HK-2 (cell line): ENCODE measurements at regions not wholly inside any gene's neighbourhood (a gene's known extent, or its start where the extent isn't known, plus 50 kb on each side); places are given as distances from the start of the nearest gene placed in this dataset.
"Not testable (repeated sequence)": the region's sequence is repeated elsewhere in the genome, so short reads cannot be mapped to it uniquely, and the experiment has no call there.

Experiments used
- DNase-seq: peaks from one replicate; pipeline ENCODE4 v3.0.0-alpha.2; 2018; ENCODE audit not compliant: unreplicated experiment

GRCh38 chr5:130724658-130725057, 440.4 kb downstream of the HINT1 start:
- no peak for DNase-seq

DNA sequence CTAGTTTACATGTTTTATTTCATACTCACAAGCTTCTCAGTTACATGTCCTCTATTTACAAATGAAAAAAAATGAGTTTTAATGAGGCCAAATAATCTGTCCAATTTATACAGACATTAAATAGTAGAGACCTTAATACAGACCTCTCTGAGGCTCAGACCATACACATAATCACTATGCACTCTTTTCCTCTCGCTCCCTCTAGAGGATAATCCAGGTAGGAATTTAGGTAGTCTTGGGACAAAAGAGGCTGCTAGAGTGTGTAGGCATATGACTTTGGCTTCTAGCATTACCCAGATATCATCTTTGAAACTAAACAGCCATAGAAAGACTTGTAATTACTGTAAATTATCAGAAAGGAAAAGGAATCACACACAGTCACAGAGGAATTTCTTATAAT, 444.7 kb downstream of the HINT1 start:
- no peak for DNase-seq

DNA sequence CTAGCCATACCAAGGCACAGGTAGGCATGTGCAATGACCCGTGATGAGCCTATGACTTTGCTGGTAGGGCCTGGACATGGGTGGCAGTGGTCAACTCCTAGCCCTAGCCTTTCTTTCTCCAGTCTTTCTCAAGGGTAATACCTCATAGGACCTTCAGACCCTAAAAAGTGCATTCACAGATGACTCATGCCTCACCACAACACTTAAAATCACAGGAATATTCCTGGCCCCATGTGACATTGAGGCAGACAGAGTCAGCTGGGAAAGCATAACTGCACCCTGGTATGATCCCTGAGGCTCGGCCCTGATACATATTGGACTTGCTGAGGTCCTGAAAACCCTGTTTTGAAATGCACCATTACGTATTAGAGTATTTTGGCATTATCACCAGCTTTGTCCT, 449.5 kb downstream of the HINT1 start:
- no peak for DNase-seq

DNA sequence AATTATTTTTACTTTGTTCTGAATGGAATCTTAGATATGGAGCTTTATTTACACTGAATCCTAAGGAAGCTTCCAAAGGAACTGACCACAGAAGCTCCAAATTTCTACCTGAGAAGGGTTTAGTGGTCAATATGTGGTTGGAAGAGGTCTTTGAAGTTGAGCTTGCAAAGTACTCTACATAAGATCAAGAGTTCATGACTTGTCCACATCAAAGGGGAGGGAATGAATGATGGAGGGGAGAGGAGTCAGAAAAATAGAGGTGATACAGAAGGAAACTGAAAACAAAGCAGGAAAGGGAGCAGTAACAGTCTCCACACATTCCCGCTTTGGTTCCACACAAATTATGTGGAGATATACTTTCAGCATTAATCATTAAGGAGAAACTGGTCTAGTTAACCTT, 450.9 kb downstream of the HINT1 start:
- DNase-seq = no peak

GRCh38 chr5:130712324-130712723, 452.7 kb downstream of the HINT1 start:
- no peak for DNase-seq

DNA sequence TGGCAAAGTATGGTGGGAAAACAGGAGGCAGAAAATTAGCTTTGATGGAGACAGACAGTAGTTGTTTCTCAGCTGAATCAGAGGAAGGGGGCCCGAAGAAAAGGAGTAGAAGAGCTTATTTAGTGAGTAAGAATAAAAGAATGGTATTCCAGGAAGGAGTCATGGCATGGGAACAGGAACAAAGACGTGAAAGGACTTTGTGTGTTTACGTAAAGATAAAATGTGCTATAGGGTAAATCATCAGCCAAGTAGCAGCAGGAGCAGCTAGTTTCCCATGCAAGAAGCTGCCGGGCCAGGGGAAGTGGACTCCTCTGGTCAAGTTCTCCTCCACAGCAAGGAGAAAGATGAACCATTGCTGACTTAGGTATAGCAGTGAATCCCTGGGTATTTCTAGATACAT, 454.5 kb downstream of the HINT1 start:
- DNase-seq = no peak

- no peak for DNase-seq
Measured at GRCh38 chr5:130708754-130709153, 456.3 kb downstream of the HINT1 start.

DNA sequence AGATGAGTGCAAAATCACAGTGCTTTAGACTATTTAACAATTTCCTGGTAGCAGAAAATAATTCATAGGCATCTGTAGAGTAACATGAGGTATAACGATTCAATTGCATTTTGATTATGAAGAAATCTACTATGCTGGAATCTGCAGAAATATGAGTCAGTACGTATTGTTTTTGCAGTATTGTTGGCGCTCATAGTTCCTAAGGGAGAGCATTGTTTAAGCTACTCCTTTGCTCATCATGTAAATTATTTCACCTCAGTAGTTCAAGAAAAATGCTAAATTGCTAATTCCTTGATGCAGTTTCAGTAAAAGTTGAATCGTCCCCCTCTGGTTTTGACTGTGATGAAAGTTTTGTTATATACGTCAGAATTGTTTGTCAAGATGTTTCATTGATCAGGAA, 458.4 kb downstream of the HINT1 start:
- DNase-seq = no peak

DNA sequence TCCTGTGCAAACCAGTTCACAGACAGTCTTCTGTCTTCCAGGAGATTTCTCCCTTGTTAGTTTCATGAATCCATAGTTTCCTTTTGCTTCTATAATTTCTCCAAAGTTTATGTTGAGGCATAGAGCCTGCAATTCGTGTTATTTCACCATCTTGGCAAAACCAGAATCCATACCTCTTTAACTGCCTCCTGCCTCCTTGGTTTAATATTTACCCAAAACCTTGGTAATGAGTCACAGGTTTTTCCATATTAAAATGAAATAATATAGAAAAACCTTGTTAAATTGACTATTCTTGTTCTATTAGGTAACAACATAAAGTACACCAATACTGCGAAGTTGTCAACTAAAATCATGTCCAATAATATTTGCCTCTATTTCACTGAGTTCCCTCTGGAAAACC, 459.7 kb downstream of the HINT1 start:
- DNase-seq = no peak

DNA sequence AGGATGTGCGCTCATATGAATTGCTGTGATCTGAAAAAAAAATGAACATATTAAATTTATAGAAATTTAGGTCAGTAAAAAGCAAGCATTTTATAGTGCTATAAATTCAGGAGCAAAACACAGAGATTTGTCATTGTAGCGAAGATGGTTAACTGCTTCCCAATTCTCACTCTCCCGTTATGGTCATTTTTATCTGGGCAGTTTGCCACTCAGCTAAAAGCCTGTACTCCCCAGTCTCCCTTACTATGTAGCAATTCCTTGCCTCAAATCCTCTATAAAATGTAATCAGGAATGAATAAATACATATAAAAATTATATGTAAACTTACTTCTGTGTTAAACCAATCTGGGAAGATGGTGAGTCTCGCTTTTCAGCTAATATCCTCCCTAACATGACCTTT, 471.5 kb downstream of the HINT1 start:
- DNase-seq = no peak

DNA sequence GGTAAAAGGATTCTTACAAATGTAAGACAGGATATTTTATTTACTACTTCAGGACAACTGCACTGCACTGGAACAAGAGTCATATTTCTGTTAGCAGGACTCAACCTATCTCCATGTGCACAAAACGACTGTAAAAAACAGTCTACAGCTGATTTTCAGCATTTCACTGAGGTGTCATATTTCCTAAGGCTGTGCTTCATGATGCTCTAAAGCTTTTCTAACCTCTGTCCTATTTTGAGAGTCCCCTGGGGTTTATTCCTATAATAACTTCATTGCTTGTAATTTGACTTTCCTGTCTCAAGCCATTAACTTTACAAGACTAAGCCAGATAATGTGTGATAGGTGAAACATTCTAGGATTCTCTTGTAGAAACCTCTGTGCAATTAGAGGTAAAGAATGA, 472.3 kb downstream of the HINT1 start:
- no peak for DNase-seq

- DNase-seq = no peak
Measured at GRCh38 chr5:130689831-130690230, 475.2 kb downstream of the HINT1 start.

GRCh38 chr5:130687085-130687733, 477.8 kb downstream of the HINT1 start:
- DNase-seq = no peak

DNA sequence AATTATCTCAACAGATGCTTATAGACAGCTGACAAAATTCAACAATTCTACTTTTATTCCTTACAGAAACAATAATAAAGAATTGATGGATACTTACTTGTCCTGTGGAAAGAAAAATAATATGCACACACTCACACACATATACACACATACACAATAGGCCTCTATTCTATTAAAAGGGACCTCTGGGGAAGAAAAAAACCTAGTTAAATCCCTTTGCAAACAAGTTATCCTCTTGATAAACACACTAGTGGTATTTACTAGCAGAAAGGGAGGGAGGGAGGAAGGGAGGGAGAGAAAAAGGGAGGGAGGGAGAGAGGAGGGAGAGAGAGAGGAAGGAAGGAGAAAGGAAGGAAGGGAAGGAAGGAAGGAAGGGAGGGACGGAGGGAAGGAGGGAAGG, 486.4 kb downstream of the HINT1 start:
- no peak for DNase-seq

DNA sequence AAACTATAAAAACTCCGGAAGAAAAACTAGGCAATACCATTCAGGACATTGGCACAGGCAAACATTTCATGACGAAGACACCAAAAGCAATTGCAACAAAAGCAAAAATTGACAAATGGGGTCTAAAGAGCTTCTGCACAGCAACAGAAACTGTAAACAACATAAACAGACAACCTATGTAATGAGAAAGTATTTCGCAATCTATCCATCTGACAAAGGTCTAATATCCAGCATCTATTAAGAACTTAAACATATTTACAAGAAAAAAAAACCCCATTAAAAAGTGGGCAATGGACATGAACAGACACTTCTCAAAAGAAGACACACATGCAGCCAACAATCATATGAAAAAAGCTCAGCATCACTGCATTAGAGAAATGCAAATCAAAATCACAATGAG, 498.6 kb downstream of the HINT1 start:
- DNase-seq = no peak

- DNase-seq = no peak
Measured at GRCh38 chr5:130652176-130652575, 512.9 kb downstream of the HINT1 start.

GRCh38 chr5:130651440-130651839, 513.6 kb downstream of the HINT1 start:
- DNase-seq = no peak

- DNase-seq = no peak
Measured at GRCh38 chr5:130643321-130643720, 521.7 kb downstream of the HINT1 start.

DNA sequence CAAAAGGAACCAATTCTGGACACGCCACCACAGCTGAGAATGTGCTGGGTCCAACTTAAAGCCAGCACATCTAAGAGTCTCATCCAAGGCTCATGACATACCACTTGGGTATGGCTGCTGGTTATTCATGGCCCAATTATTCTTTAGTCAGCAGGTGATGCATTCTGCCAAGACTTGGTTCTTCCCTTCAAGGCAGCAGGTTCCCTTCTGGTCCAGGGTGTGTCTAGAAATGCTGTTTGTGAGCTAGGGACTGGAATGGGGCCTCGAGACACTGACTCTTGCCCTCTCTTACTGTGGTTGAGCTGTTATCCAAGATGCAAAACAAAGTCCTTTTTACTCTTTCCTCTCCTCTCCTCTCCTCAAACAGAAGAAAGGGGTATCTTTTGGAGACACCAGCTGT, 522.6 kb downstream of the HINT1 start:
- no peak for DNase-seq

- no peak for DNase-seq
Measured at GRCh38 chr5:130627145-130627544, 537.9 kb downstream of the HINT1 start.

DNA sequence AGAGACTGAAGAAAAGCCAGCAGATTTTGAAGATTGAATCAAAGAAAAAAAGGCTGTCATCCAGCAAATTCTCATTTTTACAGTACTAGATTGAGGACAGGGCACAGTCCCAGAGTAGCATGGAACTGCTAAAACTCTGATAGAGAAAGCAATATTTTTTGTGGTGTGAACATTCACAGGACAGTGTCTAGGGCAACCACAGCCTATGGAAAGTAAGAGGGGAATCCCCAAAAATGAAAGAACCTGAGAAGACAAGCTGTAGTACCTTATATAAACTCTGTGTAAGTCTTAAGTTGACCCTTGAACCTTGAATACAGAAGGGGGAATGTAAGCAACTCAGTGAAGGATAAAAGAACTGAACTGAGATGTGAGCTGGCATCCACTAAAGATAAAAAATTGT, 540.3 kb downstream of the HINT1 start:
- DNase-seq = no peak

GRCh38 chr5:130616161-130616560, 548.9 kb downstream of the HINT1 start:
- no peak for DNase-seq

DNA sequence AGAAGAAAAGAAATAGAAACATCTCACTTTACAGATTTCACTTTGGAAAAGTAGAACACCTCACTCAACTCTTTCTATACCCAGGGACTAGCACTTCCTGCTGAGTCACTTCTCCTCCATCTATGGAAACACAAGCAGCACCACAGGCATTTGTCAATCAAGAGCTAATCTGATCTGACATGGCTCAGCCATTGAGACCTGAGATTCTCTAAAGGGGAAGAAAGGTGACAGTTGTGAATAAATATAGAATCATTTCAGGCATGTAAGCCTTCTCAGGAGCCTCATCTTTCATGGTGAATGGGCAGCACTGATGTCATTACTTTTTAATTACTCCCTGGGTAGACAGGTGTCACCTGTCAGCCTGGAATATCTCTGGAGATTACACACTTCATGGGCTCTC, 559.8 kb downstream of the HINT1 start:
- no peak for DNase-seq

DNA sequence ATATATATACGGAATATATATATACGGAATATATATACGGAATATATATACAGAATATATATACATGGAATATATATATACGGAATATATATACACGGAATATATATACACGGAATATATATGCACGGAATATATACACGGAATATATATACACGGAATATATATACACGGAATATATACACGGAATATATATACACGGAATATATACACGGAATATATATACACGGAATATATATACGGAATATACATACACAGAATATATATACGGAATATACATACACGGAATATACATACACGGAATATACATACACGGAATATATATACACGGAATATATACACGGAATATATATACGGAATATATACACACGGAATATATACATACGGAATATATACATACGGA, 568.4 kb downstream of the HINT1 start:
- not testable (repeated sequence) for DNase-seq

GRCh38 chr5:130580264-130580663, 584.8 kb downstream of the HINT1 start:
- DNase-seq = no peak
